Neural crest cell (in vitro differentiated cells): ENCODE measurements at regions not wholly inside any gene's neighbourhood (a gene's known extent, or its start where the extent isn't known, plus 50 kb on each side); places are given as distances from the start of the nearest gene placed in this dataset.

Source experiments
- DNase-seq: peaks from one replicate; pipeline ENCODE4 v3.0.0; 2021; ENCODE audit warnings: low read depth, mixed read lengths, low spot score
- H3K27ac Mint-ChIP-seq: one replicate; pipeline ENCODE4 v1.8.0; 2021; ENCODE audit warnings: mild to moderate bottlenecking, mixed read lengths; ENCODE audit not compliant: unreplicated experiment
- H3K27me3 Mint-ChIP-seq: 2 replicates; pipeline ENCODE4 v1.8.0; 2021; ENCODE audit warnings: low read depth, mild to moderate bottlenecking, mixed read lengths
- H3K36me3 Mint-ChIP-seq: 2 replicates; pipeline ENCODE4 v1.8.0; 2021; ENCODE audit warnings: low read depth, mild to moderate bottlenecking, mixed read lengths
- H3K4me1 Mint-ChIP-seq: 2 replicates; pipeline ENCODE4 v1.8.0; 2021; ENCODE audit warnings: mixed read lengths
- H3K4me3 Mint-ChIP-seq: one replicate; pipeline ENCODE4 v1.8.0; 2021; ENCODE audit warnings: mild to moderate bottlenecking, mixed read lengths
- H3K9me3 Mint-ChIP-seq: 2 replicates; pipeline ENCODE4 v1.8.0; 2021; ENCODE audit warnings: mixed read lengths
- TF ChIP-seq, protein P1 (sequence below): fragments of 200-600 bp; sonication (generic); conservative IDR thresholded peaks from 2 replicates; pipeline ENCODE4 v1.5.0; 2021; ENCODE audit warnings: antibody characterized with exemption, mild to moderate bottlenecking

DNA sequence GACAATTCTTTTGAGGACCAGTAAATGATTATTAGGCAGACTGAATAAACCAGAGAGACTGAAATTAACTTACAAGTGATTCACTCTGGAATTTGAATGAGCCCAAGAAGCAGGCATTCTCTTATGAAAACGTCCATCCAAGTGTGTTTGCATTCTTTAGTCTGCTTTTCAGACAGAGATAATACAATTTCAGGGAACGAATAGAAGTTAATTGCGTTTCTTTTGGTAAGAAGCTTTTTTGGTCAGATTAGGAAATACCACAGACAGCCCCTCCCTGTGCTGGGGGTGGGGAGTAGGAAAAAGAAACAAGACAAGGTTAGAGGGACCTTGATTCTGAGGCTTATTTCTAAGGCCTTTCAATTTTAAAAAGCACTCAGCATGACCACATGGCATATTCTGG is 874.4 kb downstream of the SUCLG1 start:
- DNase-seq, result no peak
- H3K36me3 Mint-ChIP-seq, result no peaks in the 10 kb centered on the region
- no peaks in the 10 kb centered on the region for H3K27me3 Mint-ChIP-seq
- TF ChIP-seq, protein P1, sequence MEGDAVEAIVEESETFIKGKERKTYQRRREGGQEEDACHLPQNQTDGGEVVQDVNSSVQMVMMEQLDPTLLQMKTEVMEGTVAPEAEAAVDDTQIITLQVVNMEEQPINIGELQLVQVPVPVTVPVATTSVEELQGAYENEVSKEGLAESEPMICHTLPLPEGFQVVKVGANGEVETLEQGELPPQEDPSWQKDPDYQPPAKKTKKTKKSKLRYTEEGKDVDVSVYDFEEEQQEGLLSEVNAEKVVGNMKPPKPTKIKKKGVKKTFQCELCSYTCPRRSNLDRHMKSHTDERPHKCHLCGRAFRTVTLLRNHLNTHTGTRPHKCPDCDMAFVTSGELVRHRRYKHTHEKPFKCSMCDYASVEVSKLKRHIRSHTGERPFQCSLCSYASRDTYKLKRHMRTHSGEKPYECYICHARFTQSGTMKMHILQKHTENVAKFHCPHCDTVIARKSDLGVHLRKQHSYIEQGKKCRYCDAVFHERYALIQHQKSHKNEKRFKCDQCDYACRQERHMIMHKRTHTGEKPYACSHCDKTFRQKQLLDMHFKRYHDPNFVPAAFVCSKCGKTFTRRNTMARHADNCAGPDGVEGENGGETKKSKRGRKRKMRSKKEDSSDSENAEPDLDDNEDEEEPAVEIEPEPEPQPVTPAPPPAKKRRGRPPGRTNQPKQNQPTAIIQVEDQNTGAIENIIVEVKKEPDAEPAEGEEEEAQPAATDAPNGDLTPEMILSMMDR, result no peak
- peaks cover 15% of the 10 kb centered on the region for H3K4me1 Mint-ChIP-seq
- H3K9me3 Mint-ChIP-seq, result no peaks in the 10 kb centered on the region
- H3K4me3 Mint-ChIP-seq, result no peak overlapping the region
- peak overlapping the region; percentile 10 for H3K27ac Mint-ChIP-seq

DNA sequence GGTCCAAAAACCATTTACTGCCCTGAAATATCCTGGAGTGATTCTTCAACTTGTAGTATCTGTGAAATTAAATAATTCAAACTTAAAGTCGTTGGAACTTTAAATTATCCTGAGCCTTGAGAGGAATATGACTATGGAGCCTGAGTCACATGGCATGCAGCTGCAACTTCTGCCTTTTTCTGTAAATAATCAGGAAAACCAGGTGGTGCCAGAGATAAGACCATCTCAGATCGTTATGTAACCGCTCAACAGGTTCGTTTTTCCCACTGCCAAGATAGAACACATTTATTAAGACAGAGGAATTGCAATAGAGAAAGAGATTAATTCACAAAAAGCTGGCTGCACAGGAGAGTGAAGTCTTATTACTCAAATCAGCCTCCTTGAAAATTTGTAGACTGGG is 876.5 kb downstream of the SUCLG1 start:
- Mint-ChIP-seq H3K27ac (no peak overlapping the region), H3K4me1 (peaks cover 15% of the 10 kb centered on the region), H3K27me3 (no peaks in the 10 kb centered on the region), H3K4me3 (no peak overlapping the region), H3K9me3 (no peaks in the 10 kb centered on the region), H3K36me3 (no peaks in the 10 kb centered on the region)
- TF ChIP-seq, protein P1, result no peak
- no peak for DNase-seq

- TF ChIP-seq, protein P1, result no peak
- no peaks in the 10 kb centered on the region for H3K9me3 Mint-ChIP-seq
- no peaks in the 10 kb centered on the region for H3K27me3 Mint-ChIP-seq
- no peak for DNase-seq
- H3K27ac Mint-ChIP-seq, result no peak overlapping the region
- no peak overlapping the region for H3K4me3 Mint-ChIP-seq
- H3K36me3 Mint-ChIP-seq, result no peaks in the 10 kb centered on the region
- no peaks in the 10 kb centered on the region for H3K4me1 Mint-ChIP-seq
Observed at GRCh38 chr2:83579507-83579906, 879.6 kb downstream of the SUCLG1 start.

GRCh38 chr2:83578405-83578804 is 880.7 kb downstream of the SUCLG1 start:
- Mint-ChIP-seq H3K4me3 (no peak overlapping the region), H3K4me1 (no peaks in the 10 kb centered on the region), H3K9me3 (no peaks in the 10 kb centered on the region), H3K27ac (no peak overlapping the region), H3K36me3 (no peaks in the 10 kb centered on the region), H3K27me3 (no peaks in the 10 kb centered on the region)
- TF ChIP-seq, protein P1, result no peak
- no peak for DNase-seq

DNA sequence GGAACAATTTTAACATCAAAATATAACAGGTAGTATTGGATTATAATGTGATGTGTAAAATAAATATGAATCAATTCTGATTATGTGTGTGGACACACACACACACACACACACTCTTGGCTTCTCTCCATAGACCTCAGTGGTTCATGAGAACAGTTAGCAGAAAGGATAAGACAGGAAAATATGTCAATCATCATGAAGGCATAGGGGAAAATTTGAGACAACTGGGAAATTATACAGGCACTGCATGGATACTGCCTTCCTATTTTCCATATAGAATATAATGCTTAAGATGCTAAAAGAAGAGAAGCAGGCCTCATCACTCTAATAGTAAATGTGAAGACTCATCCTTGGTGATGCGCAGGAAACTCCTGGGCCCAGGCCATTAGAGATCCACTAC is 884.5 kb downstream of the SUCLG1 start:
- no peak overlapping the region for H3K4me3 Mint-ChIP-seq
- no peaks in the 10 kb centered on the region for H3K36me3 Mint-ChIP-seq
- no peak for DNase-seq

More for the DNA sequence above, 884.5 kb downstream of the SUCLG1 start:
- Mint-ChIP-seq H3K27ac (no peak overlapping the region), H3K9me3 (no peaks in the 10 kb centered on the region), H3K4me1 (no peaks in the 10 kb centered on the region), H3K27me3 (no peaks in the 10 kb centered on the region)
- TF ChIP-seq, protein P1, result no peak
